PC-3 (cell line): ENCODE measurements at regions not wholly inside any gene's neighbourhood (a gene's known extent, or its start where the extent isn't known, plus 50 kb on each side); places are given as distances from the start of the nearest gene placed in this dataset.

Source experiments
- CTCF ChIP-seq: fragments of 300-600 bp; sonication (generic); conservative IDR thresholded peaks from 2 replicates; pipeline ENCODE4 v1.5.1; 2017; ENCODE audit warnings: antibody characterized with exemption, low read depth, mild to moderate bottlenecking, low read length
- EZH2 ChIP-seq: fragments of 300-600 bp; sonication (generic); IDR thresholded peaks from one replicate; pipeline ENCODE4 v1.6.1; 2017; ENCODE audit warnings: antibody characterized with exemption, mild to moderate bottlenecking, low read length; ENCODE audit not compliant: unreplicated experiment

DNA sequence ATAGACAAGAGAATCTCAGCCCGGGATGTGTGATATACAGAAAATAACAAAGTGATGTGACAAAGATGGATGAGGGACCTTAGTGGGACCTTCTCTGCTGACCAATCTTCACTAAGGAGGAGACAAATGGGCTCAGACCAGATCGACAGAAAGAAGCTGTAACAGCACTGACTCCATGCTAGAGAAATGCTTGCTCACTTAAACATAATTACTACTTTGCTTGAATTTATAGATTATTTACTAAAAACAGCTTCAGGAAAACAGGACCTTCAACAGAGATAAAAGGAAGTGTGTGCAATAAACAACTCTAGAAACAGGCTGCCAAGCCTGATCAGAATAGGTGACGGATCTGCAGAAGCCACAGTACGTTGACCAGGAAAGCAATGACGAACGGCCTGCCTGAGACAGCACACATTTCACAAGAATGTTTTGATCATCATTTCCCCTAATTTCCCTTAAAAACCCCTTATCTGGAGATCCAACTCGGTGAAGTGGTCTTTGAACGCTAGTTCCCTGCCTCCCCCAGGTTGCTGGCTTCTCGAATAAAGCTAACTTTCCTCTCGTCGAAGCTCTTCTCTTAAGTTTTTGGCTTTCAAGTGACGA lies 98.4 kb upstream of the STEAP1B start:
- TF ChIP-seq CTCF: no peak
- no peak for TF ChIP-seq EZH2
